Fibroblast of mammary gland (primary cell): ENCODE measurements at regions not wholly inside any gene's neighbourhood (a gene's known extent, or its start where the extent isn't known, plus 50 kb on each side); places are given as distances from the start of the nearest gene placed in this dataset.

Experiments
- DNase-seq: peaks from one replicate; pipeline ENCODE4 v3.0.0-alpha.2; 2010; ENCODE audit warnings: low read depth
- H3K4me3 ChIP-seq: 2 replicates; pipeline ENCODE4 v1.5.1; 2011; ENCODE audit warnings: low read depth, mild to moderate bottlenecking, low read length, moderate library complexity; ENCODE audit not compliant: control insufficient read depth
- CTCF ChIP-seq: conservative IDR thresholded peaks from 2 replicates; pipeline ENCODE4 v1.5.1; 2011; ENCODE audit warnings: low read depth, low read length, inconsistent platforms; ENCODE audit not compliant: control insufficient read depth, insufficient read depth

GRCh38 chr13:53648673-53649072 lies 620.1 kb downstream of the OLFM4 start:
- H3K4me3 ChIP-seq: no peak overlapping the region
- no peak for TF ChIP-seq CTCF
- no peak for DNase-seq

DNA sequence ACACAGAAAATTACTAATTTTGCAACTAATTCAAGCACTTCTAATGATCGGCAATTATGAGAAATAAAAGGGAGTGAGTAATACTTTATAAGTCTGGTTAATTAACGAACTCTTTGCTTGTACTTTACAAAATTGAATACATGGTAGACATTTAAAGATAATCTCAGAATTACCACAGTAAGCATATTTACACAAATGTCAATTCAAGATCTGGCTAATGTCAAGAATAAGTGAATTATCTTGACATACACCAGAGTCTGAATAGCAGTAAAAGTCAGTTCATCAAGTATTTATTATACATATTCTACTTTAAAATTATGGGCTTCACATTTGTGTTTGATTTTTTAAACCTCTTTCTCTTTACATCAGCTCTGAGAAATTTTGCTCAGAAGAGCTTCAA lies 643.4 kb downstream of the OLFM4 start:
- no peak overlapping the region for H3K4me3 ChIP-seq
- DNase-seq: no peak
- TF ChIP-seq CTCF: no peak

GRCh38 chr13:53683146-53683545 lies 654.5 kb downstream of the OLFM4 start:
- H3K4me3 ChIP-seq: no peak overlapping the region
- no peak for TF ChIP-seq CTCF
- DNase-seq: no peak

- DNase-seq: no peak
- no peak for TF ChIP-seq CTCF
These were observed 655.0 kb downstream of the OLFM4 start for GRCh38 chr13:53683608-53684007.

DNA sequence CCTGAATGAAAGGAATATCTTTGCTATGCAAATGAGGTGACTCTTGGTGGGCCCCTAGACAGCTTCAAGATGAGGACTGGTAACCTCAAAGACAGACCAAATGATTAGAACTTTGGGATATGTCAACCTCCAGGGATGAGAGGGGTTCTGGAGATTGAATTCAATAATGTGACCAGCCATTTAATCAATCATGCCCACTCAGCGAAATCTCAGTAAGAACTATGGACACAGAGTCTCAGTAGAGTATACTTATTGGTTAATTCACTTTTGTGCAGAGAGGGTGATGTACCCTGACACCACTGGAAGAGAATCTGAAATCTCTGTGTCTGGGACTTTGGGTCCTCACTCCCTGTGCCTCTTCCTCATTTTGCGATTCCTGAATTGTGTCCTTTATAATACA lies 662.8 kb downstream of the OLFM4 start:
- no peak overlapping the region for H3K4me3 ChIP-seq
- no peak for DNase-seq
- TF ChIP-seq CTCF: no peak

More at GRCh38 chr13:53683608-53684007, 655.0 kb downstream of the OLFM4 start:
- H3K4me3 ChIP-seq: no peak overlapping the region

- no peak for DNase-seq
- TF ChIP-seq CTCF: no peak
- no peak overlapping the region for H3K4me3 ChIP-seq
These were observed 666.4 kb downstream of the OLFM4 start for GRCh38 chr13:53694814-53695532.
